ENCODE measurements at regions not wholly inside any gene's neighbourhood (a gene's known extent, or its start where the extent isn't known, plus 50 kb on each side); places are given as distances from the start of the nearest gene placed in this dataset.

DNA sequence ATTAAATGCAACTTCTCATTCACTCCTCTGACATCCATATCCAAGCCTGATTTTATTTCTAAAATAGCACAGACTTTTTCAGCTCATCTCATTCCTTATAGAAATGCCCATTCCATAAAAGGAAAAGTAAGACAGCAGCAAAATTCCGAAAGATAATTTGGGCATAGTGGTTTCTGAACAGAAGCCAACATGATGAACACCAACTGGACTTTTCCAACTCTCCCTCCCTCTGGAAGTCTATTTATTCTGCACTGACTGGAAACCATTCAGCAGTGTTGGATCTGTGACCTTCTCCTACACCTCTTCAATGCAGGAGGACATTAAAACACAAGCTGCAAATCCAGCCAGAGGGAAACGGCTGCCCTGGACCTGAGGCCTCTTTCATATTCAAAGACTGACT, 306.2 kb upstream of the NT5E start:
- Histone ChIP-seq H3K79me2 (ENCODE audit: low read length) (no peaks in the 10 kb centered on the region), H3K4me3 (ENCODE audit: low read length) (no peak overlapping the region), H3K36me3 (replicated peaks; ENCODE audit: insufficient read depth, low read length) (no peaks in the 10 kb centered on the region), H3K9me3 (replicated peaks; ENCODE audit: insufficient read depth, low read length) (no peaks in the 10 kb centered on the region), H3F3A (ENCODE audit: insufficient read depth, low read length) (no peaks in the 10 kb centered on the region), H2AFZ (ENCODE audit: low read length) (no peak overlapping the region), H3K4me2 (ENCODE audit: low read depth, low read length) (no peak overlapping the region), H3K27ac (ENCODE audit: low read length) (no peak overlapping the region), H4K20me1 (ENCODE audit: insufficient read depth, low read length) (no peaks in the 10 kb centered on the region), H3K4me1 (ENCODE audit: low read length) (no peaks in the 10 kb centered on the region), H3K9me2 (replicated peaks; ENCODE audit: insufficient read depth, low read length) (no peaks in the 10 kb centered on the region), H3K9ac (ENCODE audit: low read length) (no peak overlapping the region), H3K27me3 (replicated peaks; ENCODE audit: insufficient read depth, low read length) (no peaks in the 10 kb centered on the region)
- no peak for TF ChIP-seq EZH2phosphoT487 (IDR thresholded peaks at IDR 0.05; ENCODE audit: low read length)
- no peak for DNase-seq

DNA sequence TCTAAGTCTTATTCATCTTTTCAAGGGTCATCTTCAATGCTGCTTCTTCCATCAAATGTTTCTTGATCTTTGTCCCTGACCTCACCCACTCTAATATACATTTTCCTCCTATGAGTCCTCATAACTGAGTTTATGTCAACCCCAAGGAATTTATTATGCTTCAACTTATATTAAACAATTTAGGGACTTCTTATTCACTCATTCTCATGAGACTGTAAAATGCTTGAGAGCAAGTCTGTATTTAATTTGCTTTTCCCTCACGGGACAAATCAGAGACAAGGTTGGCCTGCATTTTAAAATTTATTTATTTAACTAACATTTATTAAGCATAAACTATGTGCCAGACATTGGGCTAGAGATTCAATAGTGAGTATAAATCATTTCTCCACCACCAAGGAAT, 312.0 kb upstream of the NT5E start:
- H3K9ac ChIP-seq (ENCODE audit: low read length), result no peak overlapping the region
- H3K4me3 ChIP-seq (ENCODE audit: low read length), result no peak overlapping the region
- no peak overlapping the region for H3K27ac ChIP-seq (ENCODE audit: low read length)
- H3K4me1 ChIP-seq (ENCODE audit: low read length), result no peaks in the 10 kb centered on the region
- no peak overlapping the region for H3K4me2 ChIP-seq (ENCODE audit: low read depth, low read length)
- no peak for DNase-seq
- H2AFZ ChIP-seq (ENCODE audit: low read length), result no peak overlapping the region
- H3F3A ChIP-seq (ENCODE audit: insufficient read depth, low read length), result no peaks in the 10 kb centered on the region
- no peaks in the 10 kb centered on the region for H3K36me3 ChIP-seq (replicated peaks; ENCODE audit: insufficient read depth, low read length)
- H3K27me3 ChIP-seq (replicated peaks; ENCODE audit: insufficient read depth, low read length), result no peaks in the 10 kb centered on the region
- H3K9me3 ChIP-seq (replicated peaks; ENCODE audit: insufficient read depth, low read length), result no peaks in the 10 kb centered on the region
- TF ChIP-seq EZH2phosphoT487 (IDR thresholded peaks at IDR 0.05; ENCODE audit: low read length) (no peak), EZH2 (optimal IDR thresholded peaks at IDR 0.05; ENCODE audit: low read depth, low read length) (no peak)
- TF ChIP-seq, protein P1, sequence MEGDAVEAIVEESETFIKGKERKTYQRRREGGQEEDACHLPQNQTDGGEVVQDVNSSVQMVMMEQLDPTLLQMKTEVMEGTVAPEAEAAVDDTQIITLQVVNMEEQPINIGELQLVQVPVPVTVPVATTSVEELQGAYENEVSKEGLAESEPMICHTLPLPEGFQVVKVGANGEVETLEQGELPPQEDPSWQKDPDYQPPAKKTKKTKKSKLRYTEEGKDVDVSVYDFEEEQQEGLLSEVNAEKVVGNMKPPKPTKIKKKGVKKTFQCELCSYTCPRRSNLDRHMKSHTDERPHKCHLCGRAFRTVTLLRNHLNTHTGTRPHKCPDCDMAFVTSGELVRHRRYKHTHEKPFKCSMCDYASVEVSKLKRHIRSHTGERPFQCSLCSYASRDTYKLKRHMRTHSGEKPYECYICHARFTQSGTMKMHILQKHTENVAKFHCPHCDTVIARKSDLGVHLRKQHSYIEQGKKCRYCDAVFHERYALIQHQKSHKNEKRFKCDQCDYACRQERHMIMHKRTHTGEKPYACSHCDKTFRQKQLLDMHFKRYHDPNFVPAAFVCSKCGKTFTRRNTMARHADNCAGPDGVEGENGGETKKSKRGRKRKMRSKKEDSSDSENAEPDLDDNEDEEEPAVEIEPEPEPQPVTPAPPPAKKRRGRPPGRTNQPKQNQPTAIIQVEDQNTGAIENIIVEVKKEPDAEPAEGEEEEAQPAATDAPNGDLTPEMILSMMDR (IDR thresholded peaks at IDR 0.05; ENCODE audit: low read length), result no peak
- H3K79me2 ChIP-seq (ENCODE audit: low read length), result no peaks in the 10 kb centered on the region
- no peaks in the 10 kb centered on the region for H3K9me2 ChIP-seq (replicated peaks; ENCODE audit: insufficient read depth, low read length)
- no peaks in the 10 kb centered on the region for H4K20me1 ChIP-seq (ENCODE audit: insufficient read depth, low read length)

DNA sequence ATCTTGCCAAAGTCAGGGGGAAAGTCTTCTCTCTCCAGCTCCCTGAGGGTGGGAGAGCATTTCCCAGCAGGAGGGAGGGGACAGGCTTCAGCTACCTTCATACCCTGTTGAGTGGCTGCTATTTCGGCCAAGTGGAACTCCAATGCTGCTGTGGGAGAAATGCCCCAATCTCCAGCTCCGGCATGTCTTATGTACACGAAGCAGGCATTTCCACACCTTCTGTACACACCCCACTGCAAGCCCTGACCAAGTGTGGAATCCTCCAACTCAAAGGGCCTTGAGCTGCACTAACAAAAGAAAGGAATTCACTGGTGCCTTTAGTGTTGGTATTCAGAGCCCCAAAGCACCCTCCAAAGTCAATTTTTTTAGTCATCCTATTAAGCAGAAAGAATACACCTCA, 313.6 kb upstream of the NT5E start:
- no peaks in the 10 kb centered on the region for H4K20me1 ChIP-seq (ENCODE audit: insufficient read depth, low read length)
- no peaks in the 10 kb centered on the region for H3K9me3 ChIP-seq (replicated peaks; ENCODE audit: insufficient read depth, low read length)
- no peaks in the 10 kb centered on the region for H3K79me2 ChIP-seq (ENCODE audit: low read length)
- H3K4me1 ChIP-seq (ENCODE audit: low read length), result no peaks in the 10 kb centered on the region
- H3K9me2 ChIP-seq (replicated peaks; ENCODE audit: insufficient read depth, low read length), result no peaks in the 10 kb centered on the region
- no peak overlapping the region for H3K4me3 ChIP-seq (ENCODE audit: low read length)
- H3K9ac ChIP-seq (ENCODE audit: low read length), result no peak overlapping the region
- H3K4me2 ChIP-seq (ENCODE audit: low read depth, low read length), result no peak overlapping the region
- H3K36me3 ChIP-seq (replicated peaks; ENCODE audit: insufficient read depth, low read length), result no peaks in the 10 kb centered on the region
- H3K27me3 ChIP-seq (replicated peaks; ENCODE audit: insufficient read depth, low read length), result no peaks in the 10 kb centered on the region
- no peak for DNase-seq
- H3K27ac ChIP-seq (ENCODE audit: low read length), result no peak overlapping the region
- TF ChIP-seq EZH2phosphoT487 (IDR thresholded peaks at IDR 0.05; ENCODE audit: low read length) (no peak), EZH2 (optimal IDR thresholded peaks at IDR 0.05; ENCODE audit: low read depth, low read length) (no peak)
- TF ChIP-seq, protein P1 (IDR thresholded peaks at IDR 0.05; ENCODE audit: low read length), result no peak
- H2AFZ ChIP-seq (ENCODE audit: low read length), result no peak overlapping the region
- H3F3A ChIP-seq (ENCODE audit: insufficient read depth, low read length), result no peaks in the 10 kb centered on the region

DNA sequence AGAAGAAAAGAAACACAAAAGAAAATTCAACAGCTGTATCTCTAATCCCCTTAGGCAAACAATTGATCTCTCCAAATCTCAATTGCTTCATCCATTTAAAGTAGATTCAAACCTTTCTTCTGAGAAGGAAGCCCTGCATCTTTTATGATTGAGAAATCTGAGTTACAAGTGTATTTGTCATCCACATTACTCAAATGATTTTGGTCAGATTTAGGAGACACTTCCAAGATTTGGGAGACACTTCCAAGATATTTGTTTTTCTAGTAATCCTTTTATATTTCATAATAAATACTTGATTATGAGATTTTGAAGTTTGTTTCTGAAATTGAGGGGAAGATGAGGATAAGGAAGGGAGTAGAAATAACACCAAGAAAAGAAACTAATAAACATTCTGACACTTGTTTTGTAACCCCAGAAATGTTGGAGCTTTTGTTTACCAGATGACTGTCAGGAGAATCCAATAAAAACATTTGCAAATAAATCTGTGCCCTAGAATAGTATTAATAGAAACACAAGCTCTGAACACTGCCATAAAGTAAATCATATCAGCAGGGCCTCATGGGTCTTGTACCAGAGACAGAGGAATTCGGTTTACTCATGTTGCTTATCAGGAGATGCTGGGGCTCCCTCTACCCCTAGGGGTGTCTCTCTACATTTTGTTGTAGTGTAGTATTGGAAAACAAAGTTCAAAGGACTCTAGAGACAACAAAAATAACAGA, 314.3 kb upstream of the NT5E start:
- H3K79me2 ChIP-seq (ENCODE audit: low read length), result no peaks in the 10 kb centered on the region
- H3K4me3 ChIP-seq (ENCODE audit: low read length), result no peak overlapping the region
- no peaks in the 10 kb centered on the region for H3K9me2 ChIP-seq (replicated peaks; ENCODE audit: insufficient read depth, low read length)
- no peaks in the 10 kb centered on the region for H4K20me1 ChIP-seq (ENCODE audit: insufficient read depth, low read length)
- no peak overlapping the region for H3K4me2 ChIP-seq (ENCODE audit: low read depth, low read length)
- no peaks in the 10 kb centered on the region for H3F3A ChIP-seq (ENCODE audit: insufficient read depth, low read length)
- H3K27me3 ChIP-seq (replicated peaks; ENCODE audit: insufficient read depth, low read length), result no peaks in the 10 kb centered on the region
- H3K9me3 ChIP-seq (replicated peaks; ENCODE audit: insufficient read depth, low read length), result no peaks in the 10 kb centered on the region
- H3K36me3 ChIP-seq (replicated peaks; ENCODE audit: insufficient read depth, low read length), result no peaks in the 10 kb centered on the region
- no peak overlapping the region for H3K27ac ChIP-seq (ENCODE audit: low read length)
- TF ChIP-seq, protein P1 (IDR thresholded peaks at IDR 0.05; ENCODE audit: low read length), result no peak
- TF ChIP-seq EZH2 (optimal IDR thresholded peaks at IDR 0.05; ENCODE audit: low read depth, low read length), result no peak
- no peak for TF ChIP-seq EZH2phosphoT487 (IDR thresholded peaks at IDR 0.05; ENCODE audit: low read length)
- no peaks in the 10 kb centered on the region for H3K4me1 ChIP-seq (ENCODE audit: low read length)
- DNase-seq, result no peak
- H2AFZ ChIP-seq (ENCODE audit: low read length), result no peak overlapping the region
- H3K9ac ChIP-seq (ENCODE audit: low read length), result no peak overlapping the region
